Fibroblast of villous mesenchyme (primary cell): ENCODE measurements at regions not wholly inside any gene's neighbourhood (a gene's known extent, or its start where the extent isn't known, plus 50 kb on each side); places are given as distances from the start of the nearest gene placed in this dataset.
A peak's percentile ranks its signal among the peaks of the same experiment; 100 is the strongest.

Experiments
- DNase-seq: peaks from one replicate; pipeline ENCODE4 v3.0.0-alpha.2; 2010; ENCODE audit warnings: low read depth
- H3K4me3 ChIP-seq: 2 replicates; pipeline ENCODE4 v1.5.1; 2011; ENCODE audit warnings: low read depth, mild to moderate bottlenecking, low read length
- TF ChIP-seq, protein P1 (sequence below): IDR thresholded peaks from 2 replicates; pipeline ENCODE4 v1.5.1; 2012; ENCODE audit warnings: low read depth, mild to moderate bottlenecking, low read length; ENCODE audit not compliant: insufficient read depth

DNA sequence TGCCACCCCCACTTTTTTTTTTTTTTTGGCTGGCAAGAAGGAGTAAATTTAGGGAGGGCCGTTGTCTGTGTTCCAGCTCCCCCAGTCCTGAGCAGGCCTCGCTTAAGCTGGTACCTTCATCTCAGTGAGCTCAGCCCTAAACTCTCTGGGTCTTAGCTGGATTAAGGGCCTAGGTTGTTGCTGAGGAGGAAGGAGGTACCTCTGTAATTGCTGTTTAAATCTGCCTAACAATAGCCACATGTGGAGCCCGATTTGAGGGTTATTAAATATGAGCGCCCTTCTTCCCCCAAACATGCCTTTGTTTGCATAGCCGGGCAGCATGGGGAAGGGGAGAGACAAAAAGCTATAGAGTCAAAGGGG is 179.0 kb upstream of the PITX1 start:
- H3K4me3 ChIP-seq: no peak overlapping the region
- DNase-seq: no peak
- TF ChIP-seq, protein P1, sequence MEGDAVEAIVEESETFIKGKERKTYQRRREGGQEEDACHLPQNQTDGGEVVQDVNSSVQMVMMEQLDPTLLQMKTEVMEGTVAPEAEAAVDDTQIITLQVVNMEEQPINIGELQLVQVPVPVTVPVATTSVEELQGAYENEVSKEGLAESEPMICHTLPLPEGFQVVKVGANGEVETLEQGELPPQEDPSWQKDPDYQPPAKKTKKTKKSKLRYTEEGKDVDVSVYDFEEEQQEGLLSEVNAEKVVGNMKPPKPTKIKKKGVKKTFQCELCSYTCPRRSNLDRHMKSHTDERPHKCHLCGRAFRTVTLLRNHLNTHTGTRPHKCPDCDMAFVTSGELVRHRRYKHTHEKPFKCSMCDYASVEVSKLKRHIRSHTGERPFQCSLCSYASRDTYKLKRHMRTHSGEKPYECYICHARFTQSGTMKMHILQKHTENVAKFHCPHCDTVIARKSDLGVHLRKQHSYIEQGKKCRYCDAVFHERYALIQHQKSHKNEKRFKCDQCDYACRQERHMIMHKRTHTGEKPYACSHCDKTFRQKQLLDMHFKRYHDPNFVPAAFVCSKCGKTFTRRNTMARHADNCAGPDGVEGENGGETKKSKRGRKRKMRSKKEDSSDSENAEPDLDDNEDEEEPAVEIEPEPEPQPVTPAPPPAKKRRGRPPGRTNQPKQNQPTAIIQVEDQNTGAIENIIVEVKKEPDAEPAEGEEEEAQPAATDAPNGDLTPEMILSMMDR: no peak

DNA sequence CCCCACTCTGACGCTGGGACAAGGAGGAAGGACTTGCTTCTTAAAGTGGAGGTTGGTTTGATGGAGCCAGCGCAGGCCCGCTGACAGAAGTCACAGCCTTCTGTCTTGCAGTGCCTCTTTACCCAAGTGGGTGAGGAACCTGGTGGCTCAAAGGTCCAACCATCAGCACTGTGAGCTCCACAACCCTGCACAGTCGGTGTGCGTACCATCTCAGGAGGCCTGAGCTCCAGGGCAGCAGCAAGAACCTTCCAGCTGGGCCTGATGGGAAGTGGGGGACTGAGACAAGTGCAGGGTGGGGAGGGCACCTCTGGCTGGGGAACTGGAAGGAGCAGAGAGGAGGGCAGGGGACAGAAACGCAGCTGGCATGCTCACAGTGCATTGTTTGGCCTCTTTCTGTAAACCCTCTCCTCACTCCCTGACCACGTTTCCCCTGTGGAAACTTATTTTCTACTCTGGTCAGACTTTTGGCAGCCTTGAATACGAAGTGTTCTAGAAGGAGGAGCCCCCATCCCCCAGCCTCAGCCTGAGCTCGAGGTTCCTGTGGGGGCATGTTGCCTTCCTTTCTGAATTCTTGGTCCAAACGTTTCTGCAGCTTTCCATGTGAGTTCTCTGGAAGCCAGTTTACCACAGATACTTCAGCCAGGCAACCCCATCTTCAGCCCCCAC is 178.5 kb upstream of the PITX1 start:
- DNase-seq: no peak
- H3K4me3 ChIP-seq: no peak overlapping the region
- TF ChIP-seq, protein P1: no peak

DNA sequence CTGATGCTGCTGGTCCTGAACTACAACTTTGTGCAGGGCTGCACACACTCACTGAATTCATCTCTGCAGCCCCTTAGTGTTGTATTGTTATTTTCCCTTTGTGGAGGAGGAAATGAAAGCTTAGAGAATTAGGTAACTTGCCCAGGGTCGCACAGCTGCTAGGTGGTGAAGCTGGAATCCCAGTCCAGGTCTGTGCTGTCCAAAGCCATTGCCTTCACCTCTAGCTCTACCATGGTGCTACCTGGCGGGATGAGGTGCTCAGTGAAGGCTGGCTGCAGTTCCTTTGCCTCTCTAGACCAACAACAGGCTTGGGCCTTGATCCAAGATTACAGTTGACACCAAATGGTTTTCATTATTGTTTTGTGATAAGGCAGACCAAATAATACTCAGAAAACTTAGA is 177.8 kb upstream of the PITX1 start:
- no peak overlapping the region for H3K4me3 ChIP-seq
- DNase-seq: no peak
- TF ChIP-seq, protein P1: no peak

DNA sequence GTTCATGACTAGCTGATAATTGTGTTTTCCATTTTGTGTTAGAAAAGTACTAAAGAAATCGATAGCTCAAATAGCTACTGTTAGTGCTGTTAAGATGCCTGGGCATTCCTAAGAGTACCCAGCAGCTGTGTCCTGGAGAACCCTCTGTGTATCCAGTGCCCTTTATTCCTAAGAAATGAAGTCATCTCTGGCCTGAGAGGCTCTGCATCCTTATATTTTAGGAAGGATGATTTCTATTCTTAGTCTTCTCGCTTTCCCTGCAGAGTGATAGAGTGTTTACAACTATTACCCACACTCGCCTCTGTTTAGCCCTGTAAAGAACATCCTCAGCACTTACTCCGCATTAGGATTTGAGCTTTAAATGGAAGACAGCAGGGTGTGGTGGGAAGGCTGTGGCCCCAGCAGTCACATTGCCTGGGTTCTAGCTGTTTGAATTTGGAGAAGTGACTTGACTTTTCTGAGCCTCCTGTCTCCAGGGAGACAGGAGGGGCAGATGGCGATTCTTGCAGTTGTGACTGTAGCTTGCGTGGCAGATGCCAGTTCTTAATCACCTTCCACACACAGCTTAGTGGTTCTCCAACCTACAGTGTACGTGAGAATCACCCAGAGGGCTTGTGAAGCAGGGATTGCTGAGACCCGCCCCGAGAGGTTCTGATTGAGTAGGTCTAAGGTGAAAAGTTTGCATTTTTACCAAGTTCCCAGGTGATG is 177.2 kb upstream of the PITX1 start:
- TF ChIP-seq, protein P1: no peak
- H3K4me3 ChIP-seq: no peak overlapping the region
- no peak for DNase-seq

DNA sequence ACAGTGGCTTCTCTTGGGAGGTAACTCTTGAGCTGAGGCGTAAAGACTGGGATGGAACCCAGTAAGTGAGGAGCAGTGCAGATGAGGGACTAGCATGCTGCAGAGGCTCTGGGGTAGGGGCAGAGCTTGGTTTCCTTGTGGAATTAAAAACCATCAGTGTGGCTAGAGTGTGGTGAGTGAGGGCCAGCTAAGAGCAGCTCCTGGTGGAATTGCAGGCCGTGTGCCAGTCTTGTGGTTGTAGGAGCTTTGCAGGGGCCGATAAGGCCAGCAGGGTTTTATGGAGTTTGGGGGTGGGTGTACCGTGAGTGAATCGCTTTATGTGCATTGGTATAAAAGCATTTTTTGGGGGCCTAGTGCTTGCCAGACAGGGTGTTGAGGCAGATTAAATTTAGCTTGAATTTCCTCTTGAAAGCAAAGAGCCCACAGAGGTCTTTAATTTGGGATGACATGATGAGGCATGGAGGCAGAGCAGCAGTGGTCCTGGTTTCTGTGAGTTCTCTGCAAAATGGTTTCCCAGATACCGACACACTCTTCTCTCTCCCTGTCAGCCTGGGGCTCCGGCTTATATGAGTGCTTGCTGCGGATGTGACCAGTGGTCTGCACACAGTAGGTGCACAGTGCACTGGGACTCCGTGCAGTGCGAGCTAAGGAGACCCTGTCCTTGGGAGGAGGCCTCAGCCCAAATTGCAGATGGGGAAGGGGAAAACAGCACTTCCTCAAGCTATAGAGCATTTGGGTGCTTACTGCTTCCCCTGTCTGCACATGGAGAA is 176.4 kb upstream of the PITX1 start:
- peak; percentile 40 for DNase-seq

DNA sequence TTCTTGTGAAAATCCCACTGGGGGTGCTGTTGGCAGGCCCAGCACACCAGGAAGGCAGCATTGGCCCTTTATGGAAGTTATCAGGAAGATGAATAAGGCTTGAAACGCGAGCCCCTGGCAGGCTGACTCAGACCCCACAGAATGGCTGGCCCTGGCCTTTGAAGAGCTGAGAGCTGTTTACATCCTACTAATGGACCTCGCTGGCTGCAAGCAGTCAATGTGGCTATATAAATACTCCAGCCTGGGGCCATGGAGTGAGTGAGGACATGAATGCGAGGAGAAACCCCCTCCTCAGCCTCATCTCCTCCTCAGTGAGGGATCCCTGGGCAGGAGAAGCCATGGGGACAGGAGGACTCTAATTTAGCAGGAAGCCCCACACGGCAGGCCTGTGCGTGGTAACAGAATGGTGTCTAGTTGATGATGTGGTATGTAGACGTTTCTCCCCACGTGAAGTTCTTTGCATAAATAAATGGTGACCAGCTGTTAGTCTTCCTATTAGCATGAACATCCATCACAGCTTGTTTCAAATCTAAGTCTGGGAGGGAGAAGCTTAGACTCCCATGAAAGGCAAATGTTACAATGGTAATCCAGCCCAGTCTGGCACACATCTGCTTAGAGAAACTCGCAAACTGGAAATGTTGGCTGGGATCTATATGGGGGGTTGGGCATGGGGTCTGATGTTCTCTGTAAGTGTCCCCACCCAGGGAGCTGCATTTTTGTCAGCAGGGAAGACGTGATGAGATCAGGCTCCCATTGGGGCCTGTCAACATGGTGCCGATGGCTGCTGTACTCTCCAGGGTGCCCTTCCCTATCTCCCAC is 175.1 kb upstream of the PITX1 start:
- H3K4me3 ChIP-seq: no peak overlapping the region
- DNase-seq: peak; percentile 94
- TF ChIP-seq, protein P1: peak; percentile 26

More for the DNA sequence above, 176.4 kb upstream of the PITX1 start:
- H3K4me3 ChIP-seq: no peak overlapping the region
- TF ChIP-seq, protein P1: no peak
